Nephron progenitor cell (in vitro differentiated cells): ENCODE measurements at regions not wholly inside any gene's neighbourhood (a gene's known extent, or its start where the extent isn't known, plus 50 kb on each side); places are given as distances from the start of the nearest gene placed in this dataset.

Experiments
- DNase-seq: peaks from one replicate; pipeline ENCODE4 v3.0.0; 2021
- H3K27ac Mint-ChIP-seq: 2 replicates; pipeline ENCODE4 v1.8.0; 2021; ENCODE audit warnings: mild to moderate bottlenecking, moderate library complexity, mixed read lengths
- H3K27me3 Mint-ChIP-seq: 2 replicates; pipeline ENCODE4 v1.8.0; 2021; ENCODE audit warnings: mild to moderate bottlenecking, low read depth, mixed read lengths; ENCODE audit not compliant: poor library complexity
- H3K36me3 Mint-ChIP-seq: 2 replicates; pipeline ENCODE4 v1.8.0; 2021; ENCODE audit warnings: low read depth, mixed read lengths
- H3K4me1 Mint-ChIP-seq: 2 replicates; pipeline ENCODE4 v1.8.0; 2021; ENCODE audit warnings: mixed read lengths
- H3K4me3 Mint-ChIP-seq: 2 replicates; pipeline ENCODE4 v1.8.0; 2021; ENCODE audit warnings: mild to moderate bottlenecking, moderate library complexity, mixed read lengths
- H3K9me3 Mint-ChIP-seq: 2 replicates; pipeline ENCODE4 v1.8.0; 2021; ENCODE audit warnings: mild to moderate bottlenecking, moderate library complexity, mixed read lengths
- CTCF ChIP-seq: fragments of 200-600 bp; sonication (generic); IDR thresholded peaks from 2 replicates; pipeline ENCODE4 v1.5.0; 2021; ENCODE audit warnings: antibody characterized with exemption

- DNase-seq, result no peak
Observed at GRCh38 chr15:27623560-27624305, 475.4 kb downstream of the OCA2 start.

GRCh38 chr15:27623149-27623548, 476.0 kb downstream of the OCA2 start:
- no peak for DNase-seq
- H3K27ac Mint-ChIP-seq, result no peak overlapping the region
- H3K27me3 Mint-ChIP-seq, result peaks cover 3% of the 10 kb centered on the region
- H3K4me1 Mint-ChIP-seq, result no peaks in the 10 kb centered on the region
- no peak for TF ChIP-seq CTCF
- no peak overlapping the region for H3K4me3 Mint-ChIP-seq
- peaks cover 20% of the 10 kb centered on the region for H3K9me3 Mint-ChIP-seq
- H3K36me3 Mint-ChIP-seq, result peaks cover 7% of the 10 kb centered on the region

More at GRCh38 chr15:27623560-27624305, 475.4 kb downstream of the OCA2 start:
- TF ChIP-seq CTCF, result no peak
- Mint-ChIP-seq H3K4me3 (no peak overlapping the region), H3K9me3 (peaks cover 24% of the 10 kb centered on the region), H3K27me3 (peaks cover 3% of the 10 kb centered on the region), H3K4me1 (no peaks in the 10 kb centered on the region), H3K36me3 (peaks cover 10% of the 10 kb centered on the region), H3K27ac (no peak overlapping the region)

GRCh38 chr15:27622371-27622770, 476.7 kb downstream of the OCA2 start:
- H3K27ac Mint-ChIP-seq, result no peak overlapping the region
- H3K9me3 Mint-ChIP-seq, result peaks cover 12% of the 10 kb centered on the region
- H3K36me3 Mint-ChIP-seq, result peaks cover 6% of the 10 kb centered on the region
- DNase-seq, result no peak
- H3K27me3 Mint-ChIP-seq, result peaks cover 3% of the 10 kb centered on the region
- no peaks in the 10 kb centered on the region for H3K4me1 Mint-ChIP-seq
- no peak overlapping the region for H3K4me3 Mint-ChIP-seq
- TF ChIP-seq CTCF, result no peak

- no peak for TF ChIP-seq CTCF
- H3K27me3 Mint-ChIP-seq, result peaks cover 3% of the 10 kb centered on the region
- no peaks in the 10 kb centered on the region for H3K4me1 Mint-ChIP-seq
- H3K36me3 Mint-ChIP-seq, result no peaks in the 10 kb centered on the region
- H3K9me3 Mint-ChIP-seq, result no peaks in the 10 kb centered on the region
- H3K27ac Mint-ChIP-seq, result no peak overlapping the region
- H3K4me3 Mint-ChIP-seq, result no peak overlapping the region
- DNase-seq, result no peak
Observed at GRCh38 chr15:27619204-27619603, 479.9 kb downstream of the OCA2 start.

DNA sequence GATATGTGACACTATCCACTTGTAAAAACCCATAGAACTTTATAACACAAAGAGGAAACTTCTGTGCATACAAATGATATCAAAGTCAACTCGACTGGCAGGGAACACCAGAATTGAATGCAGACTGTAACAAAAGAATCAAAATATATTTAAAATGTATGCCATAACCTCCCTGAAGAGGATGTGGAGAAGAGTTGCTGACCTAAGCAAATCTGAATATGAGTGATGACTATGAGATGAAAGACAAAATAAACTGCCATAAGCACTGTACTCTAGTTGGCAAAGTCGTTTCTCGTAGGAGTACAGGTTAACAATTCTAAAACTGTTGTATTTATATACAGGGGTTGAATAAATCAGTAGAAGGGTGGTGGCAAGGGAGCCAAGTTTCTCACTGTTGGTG, 482.1 kb downstream of the OCA2 start:
- H3K36me3 Mint-ChIP-seq, result no peaks in the 10 kb centered on the region
- no peak overlapping the region for H3K4me3 Mint-ChIP-seq
- no peak overlapping the region for H3K27ac Mint-ChIP-seq
- H3K9me3 Mint-ChIP-seq, result no peaks in the 10 kb centered on the region
- H3K27me3 Mint-ChIP-seq, result no peaks in the 10 kb centered on the region
- H3K4me1 Mint-ChIP-seq, result no peaks in the 10 kb centered on the region
- no peak for TF ChIP-seq CTCF
- no peak for DNase-seq

GRCh38 chr15:27608248-27608647, 490.9 kb downstream of the OCA2 start:
- Mint-ChIP-seq H3K27me3 (peaks cover 3% of the 10 kb centered on the region), H3K36me3 (no peaks in the 10 kb centered on the region), H3K9me3 (peaks cover 30% of the 10 kb centered on the region), H3K4me3 (no peak overlapping the region), H3K27ac (no peak overlapping the region), H3K4me1 (no peaks in the 10 kb centered on the region)
- DNase-seq, result no peak
- TF ChIP-seq CTCF, result no peak
